Panc1 (cell line): ENCODE measurements at regions not wholly inside any gene's neighbourhood (a gene's known extent, or its start where the extent isn't known, plus 50 kb on each side); places are given as distances from the start of the nearest gene placed in this dataset.

Experiments
- ATAC-seq: fragments of 200-7000 bp; cut with Tn5 transposase; 2 replicates; pipeline ENCODE4 v1.9.1; 2020; ENCODE audit warnings: mild to moderate bottlenecking, moderate library complexity
- BruUV-seq: library from RNA; stranded (reverse); fragments of 400-500 nt; replicated peaks from 2 replicates; lab custom pipeline; 2021; lab: Mats Ljungman, UMichigan
- CTCF ChIA-PET: fragments of 300-600 bp; sonication (Branson Sonifier 250); formaldehyde crosslinking; loops from one replicate; lab custom pipeline; 2022; ENCODE audit warnings: antibody characterized with exemption; lab: Charles Lee
- POLR2A ChIA-PET: fragments of 300-600 bp; sonication (Branson Sonifier 250); formaldehyde crosslinking; loops from one replicate; lab custom pipeline; 2022; ENCODE audit warnings: antibody characterized with exemption; lab: Charles Lee
- DNase-seq: peaks from one replicate; pipeline ENCODE4 v3.0.0-alpha.2; 2010; ENCODE audit warnings: low read depth, low spot score
- H3K27ac ChIP-seq: 2 replicates; pipeline ENCODE4 v1.5.1; 2011; ENCODE audit warnings: mild to moderate bottlenecking, low read length, inconsistent platforms
- H3K27me3 ChIP-seq: fragments of 200-500 bp; sonication (Bioruptor generic); 2 replicates; pipeline ENCODE4 v1.6.0; 2014; ENCODE audit warnings: low read length, inconsistent platforms; ENCODE audit not compliant: control insufficient read depth, insufficient read depth
- H3K36me3 ChIP-seq: fragments of 200-500 bp; sonication (Bioruptor generic); 2 replicates; pipeline ENCODE4 v1.5.1; 2014; ENCODE audit warnings: inconsistent platforms, mild to moderate bottlenecking, low read length, moderate library complexity; ENCODE audit not compliant: control insufficient read depth, insufficient read depth
- H3K4me1 ChIP-seq: 2 replicates; pipeline ENCODE4 v1.5.1; 2011; ENCODE audit warnings: inconsistent platforms, mild to moderate bottlenecking, low read length, moderate library complexity; ENCODE audit not compliant: control insufficient read depth, insufficient read depth
- H3K4me3 ChIP-seq, 2 experiments: 2 replicates each; pipeline ENCODE4 v1.5.1; 2011 to 2012; ENCODE audit warnings: low read depth in 2 of 2, low read length in 2 of 2, mild to moderate bottlenecking in 2 of 2, inconsistent platforms in 1 of 2, moderate library complexity in 1 of 2
- H3K9me3 ChIP-seq: fragments of 200-500 bp; sonication (Bioruptor generic); 2 replicates; pipeline ENCODE4 v1.5.1; 2014; ENCODE audit warnings: low read depth, mild to moderate bottlenecking, inconsistent platforms, low read length, moderate library complexity; ENCODE audit not compliant: control insufficient read depth, insufficient read depth
- CTCF ChIP-seq: fragments of 450-650 bp; IDR thresholded peaks from 2 replicates; pipeline ENCODE4 v1.5.1; 2017; ENCODE audit warnings: mild to moderate bottlenecking
- POLR2AphosphoS5 ChIP-seq: IDR thresholded peaks from 2 replicates; pipeline ENCODE4 v1.6.1; 2012; ENCODE audit warnings: mild to moderate bottlenecking, low read depth, low read length, moderate library complexity
- REST ChIP-seq, 2 experiments: IDR thresholded peaks; 2 replicates each; pipeline ENCODE4 v1.6.1; 2011 to 2012; ENCODE audit warnings: low read depth in 2 of 2, control low read depth in 1 of 2, low read length in 1 of 2, mild to moderate bottlenecking in 1 of 2, moderate library complexity in 1 of 2; ENCODE audit not compliant: insufficient read depth in 1 of 2
- SIN3A ChIP-seq: IDR thresholded peaks from 2 replicates; pipeline ENCODE4 v1.6.1; 2012; ENCODE audit warnings: low read depth, mild to moderate bottlenecking, low read length, moderate library complexity, borderline replicate concordance; ENCODE audit not compliant: insufficient read depth
- TCF7L2 ChIP-seq: IDR thresholded peaks from 2 replicates; pipeline ENCODE4 v1.6.1; 2011; ENCODE audit warnings: mild to moderate bottlenecking, low read depth, low read length, inconsistent platforms
- in situ Hi-C: cut with HindIII; loops from 2 replicates; pipeline ENCODE4 v1.10.0; 2016; ENCODE audit warnings: low sequenced_read_pairs, low pct_unique_long_range_greater_than_20kb
- intact Hi-C: fragments of 100-400 bp; cut with micrococcal nuclease; formaldehyde crosslinking; loops from one replicate; pipeline ENCODE4 v1.10.0; 2022; ENCODE audit not compliant: unreplicated experiment

DNA sequence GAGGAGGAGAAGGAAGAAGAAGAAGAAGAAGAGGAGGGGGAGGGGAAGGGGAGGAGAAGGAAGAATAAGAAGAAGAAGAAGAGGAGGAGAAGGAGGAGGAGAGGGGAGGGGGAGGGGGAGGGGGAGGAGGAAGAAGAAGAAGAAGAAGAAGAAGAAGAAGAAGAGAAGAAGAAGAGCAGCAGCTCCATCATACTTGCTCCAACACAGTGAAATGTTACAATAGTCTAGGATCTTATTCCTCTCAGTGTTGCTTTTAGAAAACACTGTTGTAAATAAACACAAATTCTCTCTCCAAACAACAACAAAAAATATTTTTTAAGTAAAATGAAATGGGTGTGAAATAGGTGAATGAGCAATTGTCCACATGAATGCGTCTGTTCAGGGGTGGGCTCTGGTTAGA lies 126.6 kb upstream of the KCNJ16 start:
- Histone ChIP-seq H3K4me1 (no peaks in the 10 kb centered on the region), H3K4me3 (no peak overlapping the region), H3K36me3 (no peaks in the 10 kb centered on the region), H3K9me3 (no peaks in the 10 kb centered on the region), H3K27me3 (no peaks in the 10 kb centered on the region), H3K27ac (no peak overlapping the region)
- no TSS peak for BruUV-seq
- ATAC-seq = no peak
- TF ChIP-seq REST (IDR thresholded peaks at IDR 0.05; ENCODE audit: insufficient read depth in 1 of 2, low read depth in 2 of 2, low read length in 1 of 2) = no peak
- no peak for TF ChIP-seq TCF7L2
- TF ChIP-seq CTCF = no peak
- TF ChIP-seq POLR2AphosphoS5 = no peak
- TF ChIP-seq SIN3A = no peak
- in situ Hi-C loops (no loop called here), intact Hi-C loops (no loop called here)
- no peak for DNase-seq
- ChIA-PET POLR2A (no interaction called here), CTCF (no interaction called here)

DNA sequence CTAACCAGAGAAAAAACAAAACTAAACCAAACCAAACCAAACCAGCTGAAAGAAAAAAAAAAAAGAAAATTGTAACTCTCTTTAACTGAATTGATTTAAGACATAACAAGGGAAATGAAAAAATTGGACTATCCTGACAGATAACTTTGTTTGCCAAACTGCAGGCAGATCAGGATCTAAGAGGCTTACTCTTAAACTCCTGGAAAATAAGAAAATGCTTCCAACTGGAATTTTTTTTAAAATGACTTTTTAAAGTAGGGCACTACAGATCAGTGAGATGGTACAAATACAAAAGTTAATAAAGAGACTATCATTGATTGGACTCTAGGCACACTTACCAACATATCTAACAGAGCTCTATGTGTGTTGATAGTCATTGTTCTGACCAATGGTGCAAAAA lies 125.5 kb upstream of the KCNJ16 start:
- Histone ChIP-seq H3K27me3 (no peaks in the 10 kb centered on the region), H3K4me1 (no peaks in the 10 kb centered on the region), H3K27ac (no peak overlapping the region), H3K36me3 (no peaks in the 10 kb centered on the region), H3K4me3 (no peak overlapping the region), H3K9me3 (no peaks in the 10 kb centered on the region)
- DNase-seq (no peak), ATAC-seq (no peak)
- no TSS peak for BruUV-seq
- TF ChIP-seq REST (IDR thresholded peaks at IDR 0.05; ENCODE audit: insufficient read depth in 1 of 2, low read depth in 2 of 2, low read length in 1 of 2) (no peak), SIN3A (no peak), CTCF (no peak), TCF7L2 (no peak), POLR2AphosphoS5 (no peak)
- POLR2A ChIA-PET = no interaction called here
- in situ Hi-C loops = no loop called here
- intact Hi-C loops = no loop called here
- CTCF ChIA-PET = no interaction called here
